T-helper 9 cell (primary cell): ENCODE measurements at regions not wholly inside any gene's neighbourhood (a gene's known extent, or its start where the extent isn't known, plus 50 kb on each side); places are given as distances from the start of the nearest gene placed in this dataset.

Source experiments
- DNase-seq: peaks from one replicate; pipeline ENCODE4 v3.0.0-alpha.2; 2020

- DNase-seq, result no peak
Measured at GRCh38 chr6:95517004-95517403, 60.3 kb upstream of the MANEA start.

GRCh38 chr6:95517568-95517967 is 59.8 kb upstream of the MANEA start:
- DNase-seq, result no peak

- no peak for DNase-seq
Measured at GRCh38 chr6:95518630-95519227, 58.6 kb upstream of the MANEA start.

- DNase-seq, result no peak
Measured at GRCh38 chr6:95519228-95520037, 57.9 kb upstream of the MANEA start.

GRCh38 chr6:95521181-95521580 is 56.2 kb upstream of the MANEA start:
- no peak for DNase-seq
